ENCODE measurements at regions not wholly inside any gene's neighbourhood (a gene's known extent, or its start where the extent isn't known, plus 50 kb on each side); places are given as distances from the start of the nearest gene placed in this dataset.

GRCh38 chr6:51339108-51339507, 520.4 kb downstream of the TFAP2B start:
- no peak for DNase-seq (ENCODE audit: low read depth)
- TF ChIP-seq CTCF (IDR thresholded peaks at IDR 0.05; ENCODE audit: insufficient read depth, low read length, poor library complexity, severe bottlenecking), result no peak
- Histone ChIP-seq H3K36me3 (ENCODE audit: control insufficient read depth, insufficient read depth, low read length) (no peaks in the 10 kb centered on the region), H3K27me3 (ENCODE audit: control insufficient read depth, insufficient read depth, low read length) (no peaks in the 10 kb centered on the region), H3K4me3 (ENCODE audit: low read depth, low read length) (no peak overlapping the region)

- no peak for DNase-seq (ENCODE audit: low read depth)
- TF ChIP-seq CTCF (IDR thresholded peaks at IDR 0.05; ENCODE audit: insufficient read depth, low read length, poor library complexity, severe bottlenecking), result no peak
- Histone ChIP-seq H3K36me3 (ENCODE audit: control insufficient read depth, insufficient read depth, low read length) (no peaks in the 10 kb centered on the region), H3K4me3 (ENCODE audit: low read depth, low read length) (no peak overlapping the region), H3K27me3 (ENCODE audit: control insufficient read depth, insufficient read depth, low read length) (no peaks in the 10 kb centered on the region)
These were observed 521.1 kb downstream of the TFAP2B start for GRCh38 chr6:51339728-51340127.

GRCh38 chr6:51342393-51342792, 523.7 kb downstream of the TFAP2B start:
- Histone ChIP-seq H3K4me3 (ENCODE audit: low read depth, low read length) (no peak overlapping the region), H3K27me3 (ENCODE audit: control insufficient read depth, insufficient read depth, low read length) (no peaks in the 10 kb centered on the region), H3K36me3 (ENCODE audit: control insufficient read depth, insufficient read depth, low read length) (no peaks in the 10 kb centered on the region)
- DNase-seq (ENCODE audit: low read depth), result no peak
- TF ChIP-seq CTCF (IDR thresholded peaks at IDR 0.05; ENCODE audit: insufficient read depth, low read length, poor library complexity, severe bottlenecking), result no peak

GRCh38 chr6:51349857-51350256, 531.2 kb downstream of the TFAP2B start:
- H3K27me3 ChIP-seq (ENCODE audit: control insufficient read depth, insufficient read depth, low read length), result no peaks in the 10 kb centered on the region
- H3K4me3 ChIP-seq (ENCODE audit: low read depth, low read length), result no peak overlapping the region
- no peaks in the 10 kb centered on the region for H3K36me3 ChIP-seq (ENCODE audit: control insufficient read depth, insufficient read depth, low read length)
- no peak for DNase-seq (ENCODE audit: low read depth)
- TF ChIP-seq CTCF (IDR thresholded peaks at IDR 0.05; ENCODE audit: insufficient read depth, low read length, poor library complexity, severe bottlenecking), result no peak

- peak; percentile 39 for TF ChIP-seq CTCF (IDR thresholded peaks at IDR 0.05; ENCODE audit: insufficient read depth, low read length, poor library complexity, severe bottlenecking)
- Histone ChIP-seq H3K27me3 (ENCODE audit: control insufficient read depth, insufficient read depth, low read length) (no peaks in the 10 kb centered on the region), H3K36me3 (ENCODE audit: control insufficient read depth, insufficient read depth, low read length) (no peaks in the 10 kb centered on the region), H3K4me3 (ENCODE audit: low read depth, low read length) (no peak overlapping the region)
- no peak for DNase-seq (ENCODE audit: low read depth)
These were observed 531.7 kb downstream of the TFAP2B start for GRCh38 chr6:51350308-51350904.

- TF ChIP-seq CTCF (IDR thresholded peaks at IDR 0.05; ENCODE audit: insufficient read depth, low read length, poor library complexity, severe bottlenecking), result no peak
- no peak for DNase-seq (ENCODE audit: low read depth)
- Histone ChIP-seq H3K36me3 (ENCODE audit: control insufficient read depth, insufficient read depth, low read length) (no peaks in the 10 kb centered on the region), H3K27me3 (ENCODE audit: control insufficient read depth, insufficient read depth, low read length) (no peaks in the 10 kb centered on the region), H3K4me3 (ENCODE audit: low read depth, low read length) (no peak overlapping the region)
These were observed 533.9 kb downstream of the TFAP2B start for GRCh38 chr6:51352506-51353029.
